ENCODE measurements at regions not wholly inside any gene's neighbourhood (a gene's known extent, or its start where the extent isn't known, plus 50 kb on each side); places are given as distances from the start of the nearest gene placed in this dataset.

DNA sequence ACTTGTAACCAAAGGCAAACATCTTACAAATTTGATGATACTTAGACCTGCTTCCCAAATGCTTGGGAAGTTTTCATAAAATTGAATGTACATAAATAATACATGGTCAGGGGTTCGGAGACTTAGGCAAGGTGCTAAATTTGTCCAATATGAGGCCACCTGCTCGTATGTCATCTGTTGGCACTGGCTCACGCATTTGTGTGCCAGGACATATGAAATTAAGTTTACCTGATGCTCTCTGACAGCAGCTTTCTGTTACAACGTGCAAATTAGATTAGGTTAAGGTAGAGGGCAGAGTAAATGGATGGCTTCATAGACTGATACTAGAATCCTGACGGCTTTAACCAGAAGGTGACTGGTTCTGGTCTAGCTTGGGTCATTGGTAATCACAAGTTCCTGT, 970.3 kb upstream of the RBFOX1 start:
- no peaks in the 10 kb centered on the region for H3K9me3 ChIP-seq (ENCODE audit: control insufficient read depth in 2 of 3, insufficient read depth in 1 of 3, low read length in 3 of 3)
- DNase-seq (no peak), FAIRE-seq (no peak)
- no peaks in the 10 kb centered on the region for H3K27me3 ChIP-seq (ENCODE audit: control insufficient read depth, insufficient read depth, low read length)
- TF ChIP-seq, protein P1, sequence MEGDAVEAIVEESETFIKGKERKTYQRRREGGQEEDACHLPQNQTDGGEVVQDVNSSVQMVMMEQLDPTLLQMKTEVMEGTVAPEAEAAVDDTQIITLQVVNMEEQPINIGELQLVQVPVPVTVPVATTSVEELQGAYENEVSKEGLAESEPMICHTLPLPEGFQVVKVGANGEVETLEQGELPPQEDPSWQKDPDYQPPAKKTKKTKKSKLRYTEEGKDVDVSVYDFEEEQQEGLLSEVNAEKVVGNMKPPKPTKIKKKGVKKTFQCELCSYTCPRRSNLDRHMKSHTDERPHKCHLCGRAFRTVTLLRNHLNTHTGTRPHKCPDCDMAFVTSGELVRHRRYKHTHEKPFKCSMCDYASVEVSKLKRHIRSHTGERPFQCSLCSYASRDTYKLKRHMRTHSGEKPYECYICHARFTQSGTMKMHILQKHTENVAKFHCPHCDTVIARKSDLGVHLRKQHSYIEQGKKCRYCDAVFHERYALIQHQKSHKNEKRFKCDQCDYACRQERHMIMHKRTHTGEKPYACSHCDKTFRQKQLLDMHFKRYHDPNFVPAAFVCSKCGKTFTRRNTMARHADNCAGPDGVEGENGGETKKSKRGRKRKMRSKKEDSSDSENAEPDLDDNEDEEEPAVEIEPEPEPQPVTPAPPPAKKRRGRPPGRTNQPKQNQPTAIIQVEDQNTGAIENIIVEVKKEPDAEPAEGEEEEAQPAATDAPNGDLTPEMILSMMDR (IDR thresholded peaks at IDR 0.05; ENCODE audit: borderline replicate concordance, extremely low read depth, insufficient read depth): no peak
- no peak overlapping the region for H3K9ac ChIP-seq (ENCODE audit: low read length in 3 of 3)
- no peak overlapping the region for H3K4me3 ChIP-seq (ENCODE audit: low read length in 3 of 3)
- no peaks in the 10 kb centered on the region for H3K4me1 ChIP-seq (ENCODE audit: control insufficient read depth in 2 of 3, insufficient read depth in 2 of 3, low read depth in 1 of 3, low read length in 3 of 3)
- no peaks in the 10 kb centered on the region for H3K36me3 ChIP-seq (ENCODE audit: control insufficient read depth in 2 of 3, insufficient read depth in 3 of 3, low read length in 3 of 3)
- intact Hi-C loops (cut with DNase I): no loop called here
- no peak overlapping the region for H3K27ac ChIP-seq (ENCODE audit: low read depth in 2 of 2, low read length in 2 of 2)

DNA sequence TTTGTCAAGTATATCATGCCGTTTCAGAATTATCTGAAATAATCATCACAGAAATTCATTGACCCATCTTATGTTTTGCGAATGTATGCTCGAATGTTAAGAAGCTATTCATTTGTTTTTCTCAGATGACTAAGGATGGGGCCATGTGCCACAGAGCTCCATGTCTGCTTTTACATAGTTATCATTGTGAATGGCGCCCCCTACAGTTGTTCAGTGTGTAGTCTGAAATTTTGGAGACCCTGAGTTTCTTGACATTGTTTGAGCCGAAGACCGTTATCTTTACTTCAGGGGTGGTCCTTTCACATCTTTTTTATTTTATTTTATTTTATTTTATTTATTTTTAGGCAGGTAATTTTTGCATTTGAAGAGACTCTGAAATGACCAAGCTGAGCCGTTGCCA, 972.0 kb upstream of the RBFOX1 start:
- Histone ChIP-seq H3K4me3 (ENCODE audit: low read length in 3 of 3) (no peak overlapping the region), H3K27ac (ENCODE audit: low read depth in 2 of 2, low read length in 2 of 2) (no peak overlapping the region), H3K9me3 (ENCODE audit: control insufficient read depth in 2 of 3, insufficient read depth in 1 of 3, low read length in 3 of 3) (no peaks in the 10 kb centered on the region), H3K36me3 (ENCODE audit: control insufficient read depth in 2 of 3, insufficient read depth in 3 of 3, low read length in 3 of 3) (no peaks in the 10 kb centered on the region), H3K27me3 (ENCODE audit: control insufficient read depth, insufficient read depth, low read length) (no peaks in the 10 kb centered on the region), H3K9ac (ENCODE audit: low read length in 3 of 3) (no peak overlapping the region), H3K4me1 (ENCODE audit: control insufficient read depth in 2 of 3, insufficient read depth in 2 of 3, low read depth in 1 of 3, low read length in 3 of 3) (no peaks in the 10 kb centered on the region)
- DNase-seq (no peak), FAIRE-seq (no peak)
- TF ChIP-seq, protein P1 (IDR thresholded peaks at IDR 0.05; ENCODE audit: borderline replicate concordance, extremely low read depth, insufficient read depth): no peak
- intact Hi-C loops (cut with DNase I): no loop called here

DNA sequence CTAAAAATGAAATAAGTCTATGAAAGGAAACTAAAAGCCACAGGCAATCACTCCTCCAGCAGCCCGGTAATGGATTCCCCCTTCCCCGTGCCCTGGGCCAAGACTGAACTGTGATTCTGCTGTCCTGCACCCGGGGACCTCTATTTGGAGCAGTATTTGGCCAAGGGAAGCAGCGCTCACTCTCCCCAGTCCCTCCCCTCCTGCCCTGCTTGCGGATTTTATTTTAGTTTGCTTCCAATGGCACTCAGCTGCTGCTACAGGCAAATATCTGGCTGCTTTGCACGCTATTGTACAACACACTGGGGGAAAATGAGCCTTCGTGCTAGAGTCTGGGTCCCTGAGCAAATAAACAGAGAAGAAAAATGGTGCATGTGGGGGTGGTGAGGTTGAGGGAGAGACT, 975.7 kb upstream of the RBFOX1 start:
- DNase-seq: no peak
- no peak overlapping the region for H3K9ac ChIP-seq (ENCODE audit: low read length in 3 of 3)
- TF ChIP-seq, protein P1 (IDR thresholded peaks at IDR 0.05; ENCODE audit: borderline replicate concordance, extremely low read depth, insufficient read depth): no peak
- H3K36me3 ChIP-seq (ENCODE audit: control insufficient read depth in 2 of 3, insufficient read depth in 3 of 3, low read length in 3 of 3): no peaks in the 10 kb centered on the region
- H3K27me3 ChIP-seq (ENCODE audit: control insufficient read depth, insufficient read depth, low read length): no peaks in the 10 kb centered on the region
- FAIRE-seq: no peak
- no peak overlapping the region for H3K4me3 ChIP-seq (ENCODE audit: low read length in 3 of 3)
- intact Hi-C loops (cut with DNase I): no loop called here
- no peaks in the 10 kb centered on the region for H3K9me3 ChIP-seq (ENCODE audit: control insufficient read depth in 2 of 3, insufficient read depth in 1 of 3, low read length in 3 of 3)
- H3K27ac ChIP-seq (ENCODE audit: low read depth in 2 of 2, low read length in 2 of 2): no peak overlapping the region
- H3K4me1 ChIP-seq (ENCODE audit: control insufficient read depth in 2 of 3, insufficient read depth in 2 of 3, low read depth in 1 of 3, low read length in 3 of 3): no peaks in the 10 kb centered on the region

DNA sequence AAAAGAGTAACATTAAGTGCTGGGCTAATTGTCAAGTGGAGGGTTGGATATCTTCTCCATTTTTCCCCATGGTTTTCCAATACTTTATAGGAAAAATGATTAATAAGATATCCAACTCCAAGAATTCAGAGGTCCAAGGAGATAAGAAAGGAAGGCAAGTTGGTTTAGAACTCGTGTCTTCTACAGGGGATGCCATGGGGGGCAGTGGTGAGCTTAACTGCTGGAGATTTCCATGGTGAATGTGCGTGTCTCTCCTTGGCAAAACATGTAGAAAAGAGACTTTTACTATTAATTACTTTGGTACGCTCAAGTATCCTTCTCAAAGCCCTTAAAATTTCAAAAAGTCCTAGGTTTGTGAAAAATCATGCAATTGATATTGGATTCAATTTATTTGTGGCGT, 982.9 kb upstream of the RBFOX1 start:
- TF ChIP-seq, protein P1 (IDR thresholded peaks at IDR 0.05; ENCODE audit: borderline replicate concordance, extremely low read depth, insufficient read depth): no peak
- intact Hi-C loops (cut with DNase I): no loop called here
- no peaks in the 10 kb centered on the region for H3K27me3 ChIP-seq (ENCODE audit: control insufficient read depth, insufficient read depth, low read length)
- H3K36me3 ChIP-seq (ENCODE audit: control insufficient read depth in 2 of 3, insufficient read depth in 3 of 3, low read length in 3 of 3): no peaks in the 10 kb centered on the region
- no peak overlapping the region for H3K9ac ChIP-seq (ENCODE audit: low read length in 3 of 3)
- DNase-seq (no peak), FAIRE-seq (no peak)
- no peak overlapping the region for H3K4me3 ChIP-seq (ENCODE audit: low read length in 3 of 3)
- no peaks in the 10 kb centered on the region for H3K4me1 ChIP-seq (ENCODE audit: control insufficient read depth in 2 of 3, insufficient read depth in 2 of 3, low read depth in 1 of 3, low read length in 3 of 3)
- no peaks in the 10 kb centered on the region for H3K9me3 ChIP-seq (ENCODE audit: control insufficient read depth in 2 of 3, insufficient read depth in 1 of 3, low read length in 3 of 3)
- no peak overlapping the region for H3K27ac ChIP-seq (ENCODE audit: low read depth in 2 of 2, low read length in 2 of 2)
